Endothelial cell of umbilical vein (primary cell): ENCODE measurements at regions not wholly inside any gene's neighbourhood (a gene's known extent, or its start where the extent isn't known, plus 50 kb on each side); places are given as distances from the start of the nearest gene placed in this dataset.

ENCODE experiments used
- BruUV-seq: library from RNA; stranded (reverse); fragments of 400-500 nt; replicated peaks from 2 replicates; lab custom pipeline; 2021; lab: Mats Ljungman, UMichigan
- CTCF ChIA-PET: fragments of 300-600, 350-600 bp; sonication (Branson Sonifier 250); formaldehyde crosslinking; loops from one replicate; lab custom pipeline; 2021; ENCODE audit warnings: antibody characterized with exemption, inconsistent platforms; lab: Charles Lee
- POLR2A ChIA-PET: fragments of 300-600, 350-600 bp; sonication (Branson Sonifier 250); formaldehyde crosslinking; loops from one replicate; lab custom pipeline; 2021; ENCODE audit warnings: antibody characterized with exemption, inconsistent platforms; lab: Charles Lee
- DNase-seq: peaks from one replicate; pipeline ENCODE4 v3.0.0-alpha.2; 2011; ENCODE audit warnings: low read depth, low spot score
- FAIRE-seq: peaks from 2 replicates; lab custom pipeline; 2011; peaks lifted over from hg19 to GRCh38; lab: Jason Lieb, UNC
- H2AFZ ChIP-seq: 2 replicates; pipeline ENCODE4 v1.6.0; 2012; ENCODE audit warnings: low read depth, low read length, control low read depth, inconsistent platforms
- H3K27ac ChIP-seq: 2 replicates; pipeline ENCODE4 v1.5.1; 2011; ENCODE audit warnings: low read depth, mild to moderate bottlenecking, control low read depth, low read length, moderate library complexity; ENCODE audit not compliant: insufficient read depth
- H3K27me3 ChIP-seq, 2 experiments: 2 replicates each; pipeline versions ENCODE4 v1.6.0 to v1.6.1; 2011; ENCODE audit warnings: low read length in 2 of 2, mixed read lengths in 1 of 2; ENCODE audit not compliant: control insufficient read depth in 2 of 2, insufficient read depth in 2 of 2
- H3K36me3 ChIP-seq, 2 experiments: 2 replicates in 1 of 2; 3 replicates in 1 of 2; pipeline ENCODE4 v1.5.1; 2011; ENCODE audit warnings: low read length in 2 of 2, mild to moderate bottlenecking in 1 of 2, moderate library complexity in 1 of 2; ENCODE audit not compliant: control insufficient read depth in 2 of 2, insufficient read depth in 2 of 2; ENCODE audit errors: extremely low read depth in 1 of 2
- H3K4me1 ChIP-seq: 3 replicates; pipeline ENCODE4 v1.5.1; 2011; ENCODE audit warnings: mild to moderate bottlenecking, low read length; ENCODE audit not compliant: control insufficient read depth, insufficient read depth; ENCODE audit errors: extremely low read depth
- H3K4me2 ChIP-seq: 2 replicates; pipeline ENCODE4 v1.6.1; 2011; ENCODE audit warnings: low read length, control low read depth, mixed read lengths; ENCODE audit not compliant: insufficient read depth
- H3K4me3 ChIP-seq, 3 experiments: fragments of 200-600 bp in 1 of 3; sonication (generic), shearing (Covaris generic) in 1 of 3; replicated peaks in 1 of 3; 2 replicates each; pipeline ENCODE4 v1.5.1; 2011 to 2016; ENCODE audit warnings: control low read depth in 3 of 3, low read length in 3 of 3, mild to moderate bottlenecking in 2 of 3, inconsistent platforms in 1 of 3, low read depth in 1 of 3, moderate library complexity in 1 of 3; ENCODE audit not compliant: insufficient read depth in 1 of 3
- H3K79me2 ChIP-seq: 2 replicates; pipeline ENCODE4 v1.6.0; 2012; ENCODE audit warnings: low read length, inconsistent platforms; ENCODE audit not compliant: control insufficient read depth, insufficient read depth
- H3K9ac ChIP-seq: replicated peaks from 2 replicates; pipeline ENCODE3; 2011; ENCODE audit warnings: low read length, control low read depth; ENCODE audit not compliant: insufficient read depth; ENCODE audit errors: extremely low read depth
- H3K9me1 ChIP-seq: replicated peaks from 3 replicates; pipeline ENCODE4 v1.6.0; 2011; ENCODE audit warnings: mild to moderate bottlenecking, low read length; ENCODE audit not compliant: control insufficient read depth, insufficient read depth; ENCODE audit errors: extremely low read depth
- H3K9me3 ChIP-seq: replicated peaks from 2 replicates; pipeline ENCODE4 v1.5.1; 2012; ENCODE audit warnings: low read length, inconsistent platforms; ENCODE audit not compliant: control insufficient read depth, insufficient read depth
- H4K20me1 ChIP-seq: replicated peaks from 2 replicates; pipeline ENCODE3; 2011; ENCODE audit warnings: mild to moderate bottlenecking, low read length; ENCODE audit not compliant: control insufficient read depth, insufficient read depth; ENCODE audit errors: extremely low read depth
- EZH2 ChIP-seq: IDR thresholded peaks from 2 replicates; pipeline ENCODE4 v1.6.1; 2012; ENCODE audit warnings: borderline replicate concordance, low read depth, mild to moderate bottlenecking, moderate library complexity, low read length, inconsistent platforms; ENCODE audit not compliant: severe bottlenecking
- FOS ChIP-seq: IDR thresholded peaks from 2 replicates; pipeline ENCODE4 v1.6.1; 2011; ENCODE audit warnings: mild to moderate bottlenecking, low read length, moderate library complexity, borderline replicate concordance; ENCODE audit not compliant: insufficient read depth
- GATA2 ChIP-seq: IDR thresholded peaks from 2 replicates; pipeline ENCODE4 v1.7.0; 2011; ENCODE audit warnings: low read depth, mild to moderate bottlenecking, moderate library complexity, mixed read lengths, low read length; ENCODE audit not compliant: insufficient read length, insufficient read depth
- JUN ChIP-seq: IDR thresholded peaks from 2 replicates; pipeline ENCODE4 v1.6.1; 2011; ENCODE audit warnings: borderline replicate concordance, low read depth; ENCODE audit not compliant: insufficient read length, insufficient read depth
- MYC ChIP-seq: IDR thresholded peaks from one replicate; pipeline ENCODE4 v1.6.1; 2011; ENCODE audit warnings: mild to moderate bottlenecking, low read depth, low read length
- POLR2A ChIP-seq: IDR thresholded peaks from 2 replicates; pipeline ENCODE4 v1.6.1; 2012; ENCODE audit warnings: low read depth, mild to moderate bottlenecking, control low read depth, low read length
- POLR2AphosphoS5 ChIP-seq: IDR thresholded peaks from 2 replicates; pipeline ENCODE4 v1.6.1; 2012; ENCODE audit warnings: low read depth, mild to moderate bottlenecking, control low read depth, low read length, moderate library complexity; ENCODE audit not compliant: insufficient read depth
- dilution Hi-C: fragments of 300-500 bp; cut with MboI; formaldehyde crosslinking; loops from one replicate; pipeline ENCODE4 v1.15.0; 2019; ENCODE audit warnings: low sequenced_read_pairs; ENCODE audit not compliant: extremely low pct_ligation_motif_present
- intact Hi-C: fragments of 100-400 bp; cut with micrococcal nuclease; formaldehyde crosslinking; loops from one replicate; pipeline ENCODE4 v1.10.0; 2022
- TF ChIP-seq, protein P1 (sequence below), 2 donors: IDR thresholded peaks; 1 replicate in 1 of 2; 2 replicates in 1 of 2; pipeline ENCODE4 v1.5.1; 2011; ENCODE audit warnings: low read length in 2 of 2, mild to moderate bottlenecking in 2 of 2, moderate library complexity in 2 of 2, control low read depth in 1 of 2, inconsistent platforms in 1 of 2, low read depth in 1 of 2; ENCODE audit not compliant: insufficient read depth in 1 of 2; ENCODE audit errors: extremely low read depth in 1 of 2
- TF ChIP-seq, protein P2 (sequence below): IDR thresholded peaks from 2 replicates; pipeline ENCODE4 v1.6.1; 2011; ENCODE audit not compliant: insufficient read depth, insufficient read length

DNA sequence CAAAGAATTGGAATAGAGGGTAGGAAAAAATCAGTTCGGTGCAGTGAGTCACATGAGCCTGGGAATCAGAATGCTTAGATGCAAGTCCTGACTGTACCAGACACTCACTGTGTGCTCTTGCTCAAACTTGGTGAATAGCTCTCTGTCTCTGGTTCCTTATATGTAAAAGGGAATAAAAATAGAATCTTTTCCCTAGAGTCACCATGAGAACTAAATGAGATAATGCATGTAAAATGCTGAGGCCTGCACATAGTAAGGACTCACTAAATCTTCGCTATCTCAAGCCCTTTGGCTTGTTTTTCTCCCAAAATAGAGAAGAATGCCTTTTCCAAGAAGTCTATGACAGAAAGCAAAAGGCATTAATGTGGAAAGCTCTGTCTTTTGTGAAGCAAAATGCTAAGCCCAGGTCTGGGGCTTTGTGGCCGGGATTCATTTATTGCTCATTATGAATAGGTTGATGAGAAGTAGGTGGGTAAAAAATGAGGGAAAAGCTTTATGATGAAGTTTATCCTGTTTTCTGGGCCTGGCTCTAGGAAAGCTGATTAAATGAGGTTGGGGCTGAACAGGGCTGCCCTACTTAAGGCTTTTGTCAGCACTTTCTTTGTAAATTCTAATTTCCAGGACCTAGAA lies 483.3 kb downstream of the DMAC1 start:
- Histone ChIP-seq H3K9ac (no peak overlapping the region), H3K27me3 (no peaks in the 10 kb centered on the region), H2AFZ (no peak overlapping the region), H3K4me2 (no peak overlapping the region), H4K20me1 (no peaks in the 10 kb centered on the region), H3K27ac (no peak overlapping the region), H3K4me3 (no peak overlapping the region), H3K9me1 (no peaks in the 10 kb centered on the region), H3K9me3 (no peaks in the 10 kb centered on the region), H3K4me1 (no peaks in the 10 kb centered on the region), H3K79me2 (no peaks in the 10 kb centered on the region), H3K36me3 (no peaks in the 10 kb centered on the region)
- BruUV-seq = no TSS peak
- dilution Hi-C loops (no loop called here), intact Hi-C loops (no loop called here)
- DNase-seq (no peak), FAIRE-seq (no peak)
- no peak for TF ChIP-seq FOS
- no peak for TF ChIP-seq EZH2
- TF ChIP-seq, protein P1, sequence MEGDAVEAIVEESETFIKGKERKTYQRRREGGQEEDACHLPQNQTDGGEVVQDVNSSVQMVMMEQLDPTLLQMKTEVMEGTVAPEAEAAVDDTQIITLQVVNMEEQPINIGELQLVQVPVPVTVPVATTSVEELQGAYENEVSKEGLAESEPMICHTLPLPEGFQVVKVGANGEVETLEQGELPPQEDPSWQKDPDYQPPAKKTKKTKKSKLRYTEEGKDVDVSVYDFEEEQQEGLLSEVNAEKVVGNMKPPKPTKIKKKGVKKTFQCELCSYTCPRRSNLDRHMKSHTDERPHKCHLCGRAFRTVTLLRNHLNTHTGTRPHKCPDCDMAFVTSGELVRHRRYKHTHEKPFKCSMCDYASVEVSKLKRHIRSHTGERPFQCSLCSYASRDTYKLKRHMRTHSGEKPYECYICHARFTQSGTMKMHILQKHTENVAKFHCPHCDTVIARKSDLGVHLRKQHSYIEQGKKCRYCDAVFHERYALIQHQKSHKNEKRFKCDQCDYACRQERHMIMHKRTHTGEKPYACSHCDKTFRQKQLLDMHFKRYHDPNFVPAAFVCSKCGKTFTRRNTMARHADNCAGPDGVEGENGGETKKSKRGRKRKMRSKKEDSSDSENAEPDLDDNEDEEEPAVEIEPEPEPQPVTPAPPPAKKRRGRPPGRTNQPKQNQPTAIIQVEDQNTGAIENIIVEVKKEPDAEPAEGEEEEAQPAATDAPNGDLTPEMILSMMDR (IDR thresholded peaks at IDR 0.05; ENCODE audit: extremely low read depth in 1 of 2, insufficient read depth in 1 of 2, low read depth in 1 of 2, low read length in 2 of 2) = no peak
- TF ChIP-seq POLR2AphosphoS5 = no peak
- TF ChIP-seq POLR2A = no peak
- TF ChIP-seq, protein P2, sequence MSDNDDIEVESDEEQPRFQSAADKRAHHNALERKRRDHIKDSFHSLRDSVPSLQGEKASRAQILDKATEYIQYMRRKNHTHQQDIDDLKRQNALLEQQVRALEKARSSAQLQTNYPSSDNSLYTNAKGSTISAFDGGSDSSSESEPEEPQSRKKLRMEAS = no peak
- no peak for TF ChIP-seq GATA2
- no peak for TF ChIP-seq JUN
- no peak for TF ChIP-seq MYC
- ChIA-PET CTCF (interaction anchor here (1.0 kb wide), 1 partner anchor 82 kb away, joined by 3 read pairs; no protein-coding TSS in a partner anchor), POLR2A (no interaction called here)
